Panc1 (cell line): ENCODE measurements at regions not wholly inside any gene's neighbourhood (a gene's known extent, or its start where the extent isn't known, plus 50 kb on each side); places are given as distances from the start of the nearest gene placed in this dataset.

Experiments
- CTCF ChIP-seq: fragments of 450-650 bp; IDR thresholded peaks from 2 replicates; pipeline ENCODE4 v1.5.1; 2017; ENCODE audit warnings: mild to moderate bottlenecking
- SIN3A ChIP-seq: IDR thresholded peaks from 2 replicates; pipeline ENCODE4 v1.6.1; 2012; ENCODE audit warnings: low read depth, mild to moderate bottlenecking, low read length, moderate library complexity, borderline replicate concordance; ENCODE audit not compliant: insufficient read depth

DNA sequence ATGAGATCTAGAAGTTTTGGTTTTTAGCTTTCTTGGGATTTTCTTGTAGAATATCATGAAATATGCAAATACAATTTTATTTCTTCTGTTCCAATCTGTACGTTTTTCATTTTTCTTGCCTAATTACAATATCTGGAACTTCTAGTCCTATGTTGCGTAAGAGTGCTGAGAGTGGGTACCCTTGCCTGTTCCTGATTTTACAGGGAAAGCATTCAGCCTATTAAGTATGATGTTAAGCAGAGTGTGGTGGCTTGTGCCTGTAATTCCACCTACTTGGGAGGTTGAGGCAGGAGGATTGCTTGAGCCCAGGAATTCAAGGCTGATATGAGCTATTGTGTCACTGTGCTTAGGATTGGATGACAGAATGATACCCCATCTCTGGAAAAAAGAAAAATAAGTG lies 210.2 kb upstream of the ITGA1 start:
- TF ChIP-seq SIN3A: no peak
- TF ChIP-seq CTCF: no peak
